OCI-LY3 (cell line): ENCODE measurements at regions not wholly inside any gene's neighbourhood (a gene's known extent, or its start where the extent isn't known, plus 50 kb on each side); places are given as distances from the start of the nearest gene placed in this dataset.

ENCODE experiments used
- EZH2phosphoT487 ChIP-seq: fragments of 200-600 bp; shearing (Covaris generic); IDR thresholded peaks from 2 replicates; pipeline ENCODE4 v1.6.1; 2018; ENCODE audit warnings: antibody characterized with exemption, mixed run types, low read depth
- TF ChIP-seq, protein P1 (sequence below): fragments of 200-600, 300-600 bp; sonication (generic); IDR thresholded peaks from 2 replicates; pipeline ENCODE4 v1.5.1; 2014; ENCODE audit warnings: antibody characterized with exemption, low read length, low read depth

DNA sequence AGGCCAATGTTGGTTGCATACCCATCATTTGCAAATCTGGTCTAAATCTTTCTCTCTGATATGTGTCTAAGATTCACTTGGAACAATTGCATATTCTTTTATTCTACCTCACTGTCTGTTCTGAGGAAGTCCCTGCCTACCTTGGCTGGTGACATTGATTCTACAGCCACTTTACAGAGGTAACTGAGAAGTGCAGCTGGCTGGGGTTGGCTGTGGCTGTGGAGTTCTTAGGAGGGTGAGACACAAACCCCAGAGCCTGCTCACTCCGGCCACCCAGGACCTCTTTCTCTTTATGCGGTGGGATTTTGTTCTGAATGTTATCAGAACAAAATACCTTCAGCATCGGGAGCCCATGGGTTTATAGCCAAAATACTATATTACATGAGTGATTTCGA is 54.5 kb upstream of the IRS2 start:
- TF ChIP-seq, protein P1, sequence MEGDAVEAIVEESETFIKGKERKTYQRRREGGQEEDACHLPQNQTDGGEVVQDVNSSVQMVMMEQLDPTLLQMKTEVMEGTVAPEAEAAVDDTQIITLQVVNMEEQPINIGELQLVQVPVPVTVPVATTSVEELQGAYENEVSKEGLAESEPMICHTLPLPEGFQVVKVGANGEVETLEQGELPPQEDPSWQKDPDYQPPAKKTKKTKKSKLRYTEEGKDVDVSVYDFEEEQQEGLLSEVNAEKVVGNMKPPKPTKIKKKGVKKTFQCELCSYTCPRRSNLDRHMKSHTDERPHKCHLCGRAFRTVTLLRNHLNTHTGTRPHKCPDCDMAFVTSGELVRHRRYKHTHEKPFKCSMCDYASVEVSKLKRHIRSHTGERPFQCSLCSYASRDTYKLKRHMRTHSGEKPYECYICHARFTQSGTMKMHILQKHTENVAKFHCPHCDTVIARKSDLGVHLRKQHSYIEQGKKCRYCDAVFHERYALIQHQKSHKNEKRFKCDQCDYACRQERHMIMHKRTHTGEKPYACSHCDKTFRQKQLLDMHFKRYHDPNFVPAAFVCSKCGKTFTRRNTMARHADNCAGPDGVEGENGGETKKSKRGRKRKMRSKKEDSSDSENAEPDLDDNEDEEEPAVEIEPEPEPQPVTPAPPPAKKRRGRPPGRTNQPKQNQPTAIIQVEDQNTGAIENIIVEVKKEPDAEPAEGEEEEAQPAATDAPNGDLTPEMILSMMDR: no peak
- no peak for TF ChIP-seq EZH2phosphoT487
